ENCODE measurements at regions not wholly inside any gene's neighbourhood (a gene's known extent, or its start where the extent isn't known, plus 50 kb on each side); places are given as distances from the start of the nearest gene placed in this dataset.
"Not testable (repeated sequence)": the region's sequence is repeated elsewhere in the genome, so short reads cannot be mapped to it uniquely, and the experiment has no call there.

GRCh38 chr2:47695800-47696477, 87.0 kb upstream of the MSH6 start:
- DNase-seq (ENCODE audit: extremely low read depth, insufficient read length), result no peak
- Histone ChIP-seq H3K36me3 (ENCODE audit: control insufficient read depth, insufficient read depth, low read length) (no peaks in the 10 kb centered on the region), H3K4me3 (replicated peaks; ENCODE audit: low read depth, low read length) (no peak overlapping the region), H3K27me3 (replicated peaks; ENCODE audit: control insufficient read depth, insufficient read depth, low read length) (no peaks in the 10 kb centered on the region)
- no peak for TF ChIP-seq CTCF (IDR thresholded peaks at IDR 0.05; ENCODE audit: insufficient read depth, low read length, poor library complexity, severe bottlenecking)

GRCh38 chr2:47694451-47694850, 88.5 kb upstream of the MSH6 start:
- not testable (repeated sequence) for DNase-seq (ENCODE audit: extremely low read depth, insufficient read length); H3K4me3 ChIP-seq (replicated peaks; ENCODE audit: low read depth, low read length); H3K36me3 ChIP-seq (ENCODE audit: control insufficient read depth, insufficient read depth, low read length); H3K27me3 ChIP-seq (replicated peaks; ENCODE audit: control insufficient read depth, insufficient read depth, low read length)

GRCh38 chr2:47690706-47691325, 92.1 kb upstream of the MSH6 start:
- H3K36me3 ChIP-seq (ENCODE audit: control insufficient read depth, insufficient read depth, low read length); DNase-seq (ENCODE audit: extremely low read depth, insufficient read length); H3K27me3 ChIP-seq (replicated peaks; ENCODE audit: control insufficient read depth, insufficient read depth, low read length); H3K4me3 ChIP-seq (replicated peaks; ENCODE audit: low read depth, low read length): not testable (repeated sequence)

GRCh38 chr2:47690132-47690531, 92.8 kb upstream of the MSH6 start:
- Histone ChIP-seq H3K4me3 (replicated peaks; ENCODE audit: low read depth, low read length) (no peak overlapping the region), H3K27me3 (replicated peaks; ENCODE audit: control insufficient read depth, insufficient read depth, low read length) (no peaks in the 10 kb centered on the region), H3K36me3 (ENCODE audit: control insufficient read depth, insufficient read depth, low read length) (no peaks in the 10 kb centered on the region)
- TF ChIP-seq CTCF (IDR thresholded peaks at IDR 0.05; ENCODE audit: insufficient read depth, low read length, poor library complexity, severe bottlenecking), result no peak
- DNase-seq (ENCODE audit: extremely low read depth, insufficient read length), result no peak

- DNase-seq (ENCODE audit: extremely low read depth, insufficient read length), result peak; percentile 45
- H3K36me3 ChIP-seq (ENCODE audit: control insufficient read depth, insufficient read depth, low read length); H3K27me3 ChIP-seq (replicated peaks; ENCODE audit: control insufficient read depth, insufficient read depth, low read length); H3K4me3 ChIP-seq (replicated peaks; ENCODE audit: low read depth, low read length): not testable (repeated sequence)
These were observed 93.8 kb upstream of the MSH6 start for GRCh38 chr2:47689118-47689517.

GRCh38 chr2:47688561-47688960, 94.4 kb upstream of the MSH6 start:
- no peak for TF ChIP-seq CTCF (IDR thresholded peaks at IDR 0.05; ENCODE audit: insufficient read depth, low read length, poor library complexity, severe bottlenecking)
- DNase-seq (ENCODE audit: extremely low read depth, insufficient read length), result peak; percentile 37
- H3K27me3 ChIP-seq (replicated peaks; ENCODE audit: control insufficient read depth, insufficient read depth, low read length), result no peaks in the 10 kb centered on the region
- H3K4me3 ChIP-seq (replicated peaks; ENCODE audit: low read depth, low read length), result no peak overlapping the region
- no peaks in the 10 kb centered on the region for H3K36me3 ChIP-seq (ENCODE audit: control insufficient read depth, insufficient read depth, low read length)

- no peaks in the 10 kb centered on the region for H3K36me3 ChIP-seq (ENCODE audit: control insufficient read depth, insufficient read depth, low read length)
- TF ChIP-seq CTCF (IDR thresholded peaks at IDR 0.05; ENCODE audit: insufficient read depth, low read length, poor library complexity, severe bottlenecking), result no peak
- no peaks in the 10 kb centered on the region for H3K27me3 ChIP-seq (replicated peaks; ENCODE audit: control insufficient read depth, insufficient read depth, low read length)
- no peak overlapping the region for H3K4me3 ChIP-seq (replicated peaks; ENCODE audit: low read depth, low read length)
- no peak for DNase-seq (ENCODE audit: extremely low read depth, insufficient read length)
These were observed 95.1 kb upstream of the MSH6 start for GRCh38 chr2:47687856-47688255.
